ENCODE measurements at regions not wholly inside any gene's neighbourhood (a gene's known extent, or its start where the extent isn't known, plus 50 kb on each side); places are given as distances from the start of the nearest gene placed in this dataset.

DNA sequence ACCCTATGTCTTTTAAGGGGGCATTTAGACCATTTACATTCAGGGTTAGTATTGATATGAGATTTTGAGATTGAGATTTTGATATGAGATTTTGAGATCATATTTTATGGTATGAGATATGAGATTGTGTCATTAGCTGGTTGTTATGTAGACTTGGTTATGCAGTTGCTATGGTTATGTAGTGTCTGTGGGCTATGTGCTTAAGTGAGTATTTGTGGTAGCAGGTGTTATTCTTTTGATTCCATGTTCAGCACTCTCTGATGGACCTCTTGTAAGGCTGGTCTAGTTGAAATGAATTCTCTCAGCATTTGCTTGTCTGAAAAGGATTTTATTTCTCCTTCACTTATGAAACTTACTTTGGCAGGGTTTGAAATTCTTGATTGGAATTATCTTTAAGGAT lies 225.4 kb downstream of the SATB1 start:
- TF ChIP-seq, protein P1, sequence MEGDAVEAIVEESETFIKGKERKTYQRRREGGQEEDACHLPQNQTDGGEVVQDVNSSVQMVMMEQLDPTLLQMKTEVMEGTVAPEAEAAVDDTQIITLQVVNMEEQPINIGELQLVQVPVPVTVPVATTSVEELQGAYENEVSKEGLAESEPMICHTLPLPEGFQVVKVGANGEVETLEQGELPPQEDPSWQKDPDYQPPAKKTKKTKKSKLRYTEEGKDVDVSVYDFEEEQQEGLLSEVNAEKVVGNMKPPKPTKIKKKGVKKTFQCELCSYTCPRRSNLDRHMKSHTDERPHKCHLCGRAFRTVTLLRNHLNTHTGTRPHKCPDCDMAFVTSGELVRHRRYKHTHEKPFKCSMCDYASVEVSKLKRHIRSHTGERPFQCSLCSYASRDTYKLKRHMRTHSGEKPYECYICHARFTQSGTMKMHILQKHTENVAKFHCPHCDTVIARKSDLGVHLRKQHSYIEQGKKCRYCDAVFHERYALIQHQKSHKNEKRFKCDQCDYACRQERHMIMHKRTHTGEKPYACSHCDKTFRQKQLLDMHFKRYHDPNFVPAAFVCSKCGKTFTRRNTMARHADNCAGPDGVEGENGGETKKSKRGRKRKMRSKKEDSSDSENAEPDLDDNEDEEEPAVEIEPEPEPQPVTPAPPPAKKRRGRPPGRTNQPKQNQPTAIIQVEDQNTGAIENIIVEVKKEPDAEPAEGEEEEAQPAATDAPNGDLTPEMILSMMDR (conservative IDR thresholded peaks at IDR 0.05 in 1 of 2, IDR thresholded peaks at IDR 0.05 in 1 of 2; ENCODE audit: extremely low read depth in 1 of 2, insufficient read depth in 1 of 2, low read depth in 1 of 2, low read length in 2 of 2) = no peak
- no peak for TF ChIP-seq EZH2 (IDR thresholded peaks at IDR 0.05; ENCODE audit: borderline replicate concordance, low read length)
